GM19372 (cell line): ENCODE measurements at regions not wholly inside any gene's neighbourhood (a gene's known extent, or its start where the extent isn't known, plus 50 kb on each side); places are given as distances from the start of the nearest gene placed in this dataset.

ENCODE experiments used
- ATAC-seq: cut with Tn5 transposase; IDR thresholded peaks from one replicate; pipeline ENCODE4 v1.9.1; 2021; ENCODE audit warnings: mild to moderate bottlenecking, low read depth, moderate library complexity; ENCODE audit not compliant: unreplicated experiment

GRCh38 chr4:111512081-111512783 lies 633.0 kb upstream of the FAM241A start:
- ATAC-seq, result no peak

- no peak for ATAC-seq
Observed at GRCh38 chr4:111519683-111520082, 625.6 kb upstream of the FAM241A start.

GRCh38 chr4:111530446-111530845 lies 614.8 kb upstream of the FAM241A start:
- ATAC-seq, result no peak

- ATAC-seq, result no peak
Observed at GRCh38 chr4:111535792-111536191, 609.5 kb upstream of the FAM241A start.

GRCh38 chr4:111537165-111537564 lies 608.1 kb upstream of the FAM241A start:
- no peak for ATAC-seq

- no peak for ATAC-seq
Observed at GRCh38 chr4:111537871-111538270, 607.4 kb upstream of the FAM241A start.

GRCh38 chr4:111540671-111541070 lies 604.6 kb upstream of the FAM241A start:
- ATAC-seq, result no peak

- ATAC-seq, result no peak
Observed at GRCh38 chr4:111542056-111542455, 603.2 kb upstream of the FAM241A start.

- ATAC-seq, result no peak
Observed at GRCh38 chr4:111546881-111547280, 598.4 kb upstream of the FAM241A start.

GRCh38 chr4:111556141-111556781 lies 589.0 kb upstream of the FAM241A start:
- ATAC-seq, result no peak

GRCh38 chr4:111556851-111557250 lies 588.4 kb upstream of the FAM241A start:
- no peak for ATAC-seq

- no peak for ATAC-seq
Observed at GRCh38 chr4:111562826-111563225, 582.4 kb upstream of the FAM241A start.

- ATAC-seq, result no peak
Observed at GRCh38 chr4:111572470-111572869, 572.8 kb upstream of the FAM241A start.

- ATAC-seq, result no peak
Observed at GRCh38 chr4:111573386-111573785, 571.9 kb upstream of the FAM241A start.

- ATAC-seq, result no peak
Observed at GRCh38 chr4:111579767-111580166, 565.5 kb upstream of the FAM241A start.

- ATAC-seq, result no peak
Observed at GRCh38 chr4:111595456-111595855, 549.8 kb upstream of the FAM241A start.

- no peak for ATAC-seq
Observed at GRCh38 chr4:111596491-111596890, 548.8 kb upstream of the FAM241A start.

GRCh38 chr4:111601671-111602070 lies 543.6 kb upstream of the FAM241A start:
- no peak for ATAC-seq

GRCh38 chr4:111602848-111603247 lies 542.4 kb upstream of the FAM241A start:
- no peak for ATAC-seq

- ATAC-seq, result no peak
Observed at GRCh38 chr4:111605111-111605510, 540.1 kb upstream of the FAM241A start.

- ATAC-seq, result no peak
Observed at GRCh38 chr4:111610681-111611080, 534.6 kb upstream of the FAM241A start.

- no peak for ATAC-seq
Observed at GRCh38 chr4:111618908-111619307, 526.3 kb upstream of the FAM241A start.
